Stimulated activated CD4-positive, alpha-beta T cell treated with anti-CD3 and anti-CD28 coated beads, Interleukin-1b, Interleukin-23, amount 100 ng/mL, for 24 hours (primary cell): ENCODE measurements at regions not wholly inside any gene's neighbourhood (a gene's known extent, or its start where the extent isn't known, plus 50 kb on each side); places are given as distances from the start of the nearest gene placed in this dataset.
A peak's percentile ranks its signal among the peaks of the same experiment; 100 is the strongest.

Experiments used
- DNase-seq, 4 experiments: peaks; one replicate each; pipeline ENCODE4 v3.0.0-alpha.2; 2020; ENCODE audit warnings: low read depth in 4 of 4, low spot score in 1 of 4

DNA sequence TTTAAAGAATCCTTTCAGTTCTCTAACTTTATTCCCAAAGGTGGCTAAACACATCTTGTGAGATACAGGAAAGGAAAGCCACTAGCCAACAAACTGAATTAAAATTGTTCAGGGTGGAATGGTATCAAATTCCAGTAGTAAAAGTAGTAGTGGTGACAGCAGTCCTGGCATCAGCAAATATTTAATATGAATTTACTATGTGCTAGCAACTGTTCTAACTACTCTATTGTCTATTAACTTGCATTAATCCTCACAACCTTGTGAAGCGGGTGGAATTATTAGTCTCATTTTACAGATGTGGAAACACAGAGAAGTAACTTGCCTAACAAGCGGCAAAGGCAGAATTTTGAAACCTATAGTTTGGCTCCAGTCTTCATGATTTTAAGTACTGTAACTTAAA, 130.1 kb downstream of the KLF12 start:
- DNase-seq = no peak

DNA sequence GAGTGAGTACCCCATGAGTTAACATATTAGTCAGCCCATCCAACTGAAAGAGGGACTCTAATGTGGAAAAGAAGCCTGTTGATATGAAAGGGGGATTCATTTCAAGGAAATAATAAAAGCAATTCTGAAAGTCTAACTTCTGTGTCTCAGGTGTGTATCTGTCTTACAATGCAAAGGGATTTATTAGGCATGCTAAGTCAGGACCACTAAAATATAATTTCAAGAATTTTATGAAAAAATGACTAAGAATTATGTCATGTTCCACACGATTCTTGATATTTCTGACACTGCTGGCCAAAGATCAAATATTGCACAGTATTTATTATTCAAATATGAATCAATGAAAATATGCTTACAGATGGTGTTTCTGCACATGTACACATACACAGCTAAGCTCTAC, 130.8 kb downstream of the KLF12 start:
- DNase-seq = no peak

DNA sequence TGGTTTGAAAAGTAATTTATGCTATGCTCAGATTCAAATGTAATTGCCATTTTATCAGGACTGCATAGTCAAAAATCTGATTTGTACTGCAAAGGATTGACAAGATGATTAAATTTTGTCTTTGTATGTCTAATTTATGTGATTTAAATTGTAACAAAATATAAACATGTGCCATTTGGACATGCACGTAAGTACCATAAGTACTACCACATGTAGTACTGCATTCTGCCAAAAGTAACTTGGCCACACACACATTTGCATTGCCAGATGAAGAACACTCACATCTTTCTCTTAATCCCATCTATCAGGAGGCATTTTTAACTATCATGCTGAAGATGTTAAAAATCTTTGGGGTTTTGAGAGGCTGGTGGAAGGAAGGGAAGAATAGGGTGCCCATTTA, 133.3 kb downstream of the KLF12 start:
- no peak for DNase-seq

DNA sequence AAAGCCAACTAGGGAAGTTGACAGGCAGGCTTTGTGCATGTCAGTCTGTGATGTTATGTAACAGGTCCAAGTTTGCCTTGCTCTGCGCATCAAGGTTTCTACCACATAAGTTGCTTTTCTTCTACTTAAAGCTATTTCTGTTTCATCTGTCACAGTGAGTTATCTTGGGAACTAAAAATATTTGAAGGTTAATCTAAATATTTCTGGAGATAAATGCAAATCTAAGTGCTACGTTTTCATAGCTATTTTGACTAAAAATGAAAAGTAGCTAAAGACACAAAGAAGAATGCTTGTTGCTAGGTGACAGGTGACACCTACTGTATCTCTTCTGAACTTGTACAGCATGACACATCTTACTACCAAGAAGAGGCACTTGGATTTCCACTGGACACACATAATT, 135.6 kb downstream of the KLF12 start:
- DNase-seq = no peak

DNA sequence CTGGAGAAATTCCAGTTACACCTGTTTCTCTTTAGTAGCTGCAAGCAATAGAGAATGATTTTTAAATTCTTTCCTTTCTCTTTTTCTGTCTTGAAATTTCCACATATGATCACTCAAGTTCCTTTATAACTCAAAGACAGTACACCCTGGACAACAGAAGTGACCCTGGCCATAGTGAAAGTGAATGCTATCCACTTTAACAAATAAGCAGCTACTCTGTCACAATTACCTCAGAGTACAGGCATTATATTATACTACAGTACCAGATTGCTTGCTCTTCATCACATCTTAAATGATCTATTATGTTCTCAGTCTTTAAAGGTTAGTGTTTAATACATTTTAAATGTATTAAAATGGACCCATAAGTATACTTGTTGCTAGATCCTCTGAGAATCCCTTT, 136.2 kb downstream of the KLF12 start:
- no peak for DNase-seq

DNA sequence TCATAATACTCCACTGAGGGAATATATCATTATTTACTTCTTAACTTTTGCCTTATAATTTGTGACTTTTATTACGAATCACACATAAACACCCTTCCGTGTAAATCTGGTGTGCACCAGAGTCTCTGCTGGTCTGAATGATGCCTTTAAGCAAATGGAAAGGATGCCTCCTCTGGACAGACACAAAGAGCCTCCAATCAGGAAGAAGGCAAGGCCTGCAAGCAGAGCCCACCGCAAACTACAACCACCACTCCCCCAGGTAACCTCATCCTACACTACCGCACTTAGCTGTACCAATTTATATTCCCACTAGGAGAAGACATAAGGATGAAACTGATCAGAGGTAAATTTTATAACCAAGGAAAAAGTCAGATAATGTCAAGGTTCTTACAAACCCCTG, 137.6 kb downstream of the KLF12 start:
- DNase-seq = no peak

DNA sequence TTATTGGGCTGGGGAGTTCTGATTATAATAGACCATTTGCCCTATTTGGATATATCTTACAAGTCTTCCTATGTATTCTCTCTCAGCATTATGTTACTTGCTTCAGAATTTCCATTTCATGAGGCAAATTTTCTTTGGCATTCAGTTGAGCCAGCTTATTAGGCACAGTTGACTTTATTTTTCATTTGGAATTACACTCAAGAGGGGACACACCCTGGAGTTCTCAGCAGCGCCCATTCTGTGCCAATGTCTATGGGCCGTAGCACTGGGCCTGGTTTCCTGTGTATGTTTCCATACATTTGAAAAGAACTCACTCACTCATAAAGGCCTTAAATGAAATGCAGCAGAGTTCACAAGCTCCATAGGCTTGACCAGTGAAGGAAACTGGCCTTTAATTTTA, 138.5 kb downstream of the KLF12 start:
- DNase-seq = no peak

DNA sequence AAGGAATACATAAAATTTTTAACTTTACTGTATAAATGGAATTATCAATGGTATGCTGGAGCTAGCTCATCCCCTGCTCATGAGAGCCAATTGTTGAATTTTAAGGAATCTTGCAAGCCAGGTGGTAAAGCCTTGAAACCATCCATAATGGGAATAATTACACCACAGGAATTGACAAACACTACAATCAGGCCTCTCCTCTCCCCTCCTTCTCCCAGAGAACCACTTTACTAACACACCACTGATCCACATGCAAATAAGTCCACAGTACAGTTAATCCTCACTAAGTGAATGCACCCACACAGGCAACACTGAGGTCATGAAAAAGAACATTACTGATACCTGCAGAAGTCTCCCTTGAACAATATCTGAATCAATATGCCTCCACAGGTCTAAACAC, 140.5 kb downstream of the KLF12 start:
- no peak for DNase-seq

DNA sequence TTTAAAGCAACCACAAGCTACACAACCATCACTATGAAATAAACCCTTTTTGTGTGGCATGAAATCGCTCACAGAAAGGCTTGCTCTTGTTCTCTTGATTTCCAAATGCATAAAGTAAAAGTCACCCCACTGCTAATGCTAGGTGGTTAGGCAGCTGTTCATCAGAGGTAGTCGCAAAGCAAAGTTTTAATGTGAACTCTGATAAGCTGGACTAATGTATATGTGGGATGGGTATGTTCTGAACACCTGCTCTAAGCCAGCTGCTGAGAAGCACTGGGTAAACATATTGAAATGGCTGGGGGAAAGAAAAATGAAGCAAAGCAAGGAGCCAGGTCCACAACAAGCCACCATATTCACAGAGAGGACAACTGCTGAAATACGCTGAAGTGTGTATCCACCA, 142.3 kb downstream of the KLF12 start:
- DNase-seq = no peak

DNA sequence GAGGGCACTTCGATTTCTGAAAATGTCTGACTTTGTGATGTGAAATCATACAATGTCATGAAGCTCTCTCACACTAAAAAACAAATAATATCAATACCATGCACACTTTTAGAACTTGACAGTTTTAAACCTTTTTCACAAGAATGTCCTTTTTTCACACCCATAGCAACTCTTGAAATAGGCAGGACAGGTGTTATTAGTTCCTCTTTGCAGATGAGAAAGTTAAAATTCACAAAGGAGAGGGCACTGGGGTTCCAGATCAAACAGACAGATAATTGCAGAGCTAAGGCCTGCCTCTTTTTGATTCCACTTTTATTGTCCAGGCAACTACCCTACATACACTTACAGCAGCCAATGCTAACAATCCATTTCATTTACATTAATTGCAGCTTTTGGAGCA, 142.8 kb downstream of the KLF12 start:
- DNase-seq = no peak

DNA sequence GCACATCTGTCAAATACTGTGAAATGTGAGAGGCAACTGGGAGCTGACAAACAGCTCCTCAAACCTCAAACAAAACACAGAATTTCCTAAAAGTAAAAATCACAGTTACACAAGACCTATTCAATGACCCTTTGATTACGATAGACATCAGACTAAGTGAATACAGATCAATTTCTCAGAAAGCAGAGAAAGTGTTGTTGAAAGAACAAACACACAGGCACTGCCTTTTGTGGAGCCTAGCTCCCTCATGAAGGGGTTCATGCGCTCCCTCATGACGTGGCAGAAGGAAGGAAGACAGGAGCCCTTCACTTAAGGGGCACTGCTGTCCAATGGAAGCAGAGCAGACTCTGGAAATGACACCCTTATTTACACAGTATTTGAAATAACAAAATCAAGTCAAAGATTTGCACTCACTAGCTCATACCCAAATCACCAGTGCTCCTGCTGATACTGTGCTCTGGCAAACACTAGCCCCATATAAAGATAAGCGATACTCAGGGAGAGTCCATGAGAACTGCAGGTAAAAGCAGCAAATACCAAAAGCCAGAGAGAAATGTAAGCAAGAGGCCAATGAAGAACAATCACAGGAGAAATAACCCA, 144.9 kb downstream of the KLF12 start:
- no peak for DNase-seq

DNA sequence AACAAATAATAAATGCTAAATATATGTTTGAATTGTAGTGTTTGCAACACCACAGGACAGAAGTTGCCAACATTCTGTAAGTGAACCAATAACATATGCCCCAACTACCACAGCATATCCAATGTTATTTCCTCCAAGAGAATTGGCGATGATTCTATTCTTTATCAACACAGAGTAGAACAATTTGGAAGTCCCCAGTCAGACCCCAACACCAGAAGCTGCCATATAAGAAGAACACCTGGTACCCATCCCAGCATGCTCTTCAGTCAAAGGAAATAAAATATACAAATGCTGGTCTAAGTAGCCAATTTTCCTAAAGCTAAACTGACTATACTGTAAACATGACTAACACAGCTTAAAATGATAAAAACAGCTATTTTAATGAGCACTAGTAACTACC, 145.7 kb downstream of the KLF12 start:
- DNase-seq = no peak

DNA sequence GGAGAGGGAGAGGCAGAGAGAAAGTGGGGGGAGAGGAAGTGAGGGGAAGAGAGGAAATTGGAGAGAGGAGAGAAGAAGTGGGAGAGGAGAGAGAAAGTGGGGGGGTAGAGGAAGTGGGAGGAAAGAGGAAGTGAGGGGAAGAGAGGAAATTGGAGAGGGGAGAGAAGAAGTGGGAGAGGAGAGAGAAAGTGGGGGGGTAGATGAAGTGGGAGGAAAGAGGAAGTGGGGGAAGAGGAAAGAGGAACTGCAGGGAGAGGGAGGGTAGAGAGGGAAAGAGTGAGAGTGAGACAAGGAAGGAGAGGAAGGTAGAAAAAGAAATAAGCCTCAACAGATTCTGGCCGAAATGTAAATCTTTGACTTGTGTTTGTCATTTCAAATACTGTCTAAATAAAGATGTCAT, 146.6 kb downstream of the KLF12 start:
- no peak for DNase-seq

DNA sequence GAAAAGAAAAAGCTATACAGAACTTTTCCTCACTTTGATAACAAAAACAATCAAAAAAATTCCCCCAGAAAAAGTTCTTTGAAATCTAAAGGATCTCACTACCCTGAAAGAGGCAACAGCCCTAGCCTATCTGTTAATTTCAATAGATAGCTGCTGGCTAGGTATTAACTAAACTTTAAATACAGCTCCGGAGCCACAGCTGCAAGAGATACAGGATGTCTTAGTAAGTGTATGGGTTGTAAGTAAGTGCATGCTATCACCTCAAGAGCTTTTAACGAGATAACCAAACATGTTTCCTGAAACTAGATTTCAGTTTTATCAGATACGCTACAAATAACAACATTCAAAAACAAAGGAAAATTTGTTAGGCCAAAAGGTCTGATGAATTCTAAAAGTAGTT, 148.4 kb downstream of the KLF12 start:
- DNase-seq = no peak

DNA sequence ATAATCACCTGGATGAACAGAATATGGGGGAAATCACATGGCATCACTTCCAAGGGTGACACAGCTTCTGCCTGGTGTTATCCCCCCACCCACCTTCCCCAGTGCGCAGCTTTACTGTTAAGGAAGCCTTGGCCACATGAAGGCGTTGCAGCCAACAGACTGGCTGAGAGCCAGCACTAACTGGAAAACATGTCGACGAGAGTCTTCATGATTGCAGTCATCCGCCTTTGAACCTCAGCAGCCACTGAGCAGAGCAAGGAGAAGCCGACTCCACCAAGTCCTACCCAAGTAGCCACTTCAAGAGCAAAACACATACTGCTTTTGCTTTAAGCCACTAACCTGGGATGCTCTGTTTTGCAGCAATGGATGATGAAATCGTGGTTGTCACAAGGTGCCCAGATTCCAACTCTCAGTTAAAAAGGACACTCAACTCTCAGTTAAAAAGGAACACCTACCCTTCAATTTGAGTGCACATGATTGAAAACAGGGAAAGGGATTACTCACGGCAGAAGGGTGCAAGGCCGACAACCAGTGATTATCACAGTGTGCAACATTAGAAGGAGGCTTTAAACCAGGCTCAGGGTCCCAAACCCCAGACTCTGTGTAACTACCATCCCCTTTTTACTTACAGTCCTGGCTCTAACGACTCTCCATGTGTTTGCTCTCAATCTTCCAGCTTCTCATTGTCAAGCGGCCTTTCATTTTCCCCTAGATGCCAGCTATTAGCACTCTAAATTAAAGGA, 149.1 kb downstream of the KLF12 start:
- peak; percentile 38 to 58 (median 43) for DNase-seq

DNA sequence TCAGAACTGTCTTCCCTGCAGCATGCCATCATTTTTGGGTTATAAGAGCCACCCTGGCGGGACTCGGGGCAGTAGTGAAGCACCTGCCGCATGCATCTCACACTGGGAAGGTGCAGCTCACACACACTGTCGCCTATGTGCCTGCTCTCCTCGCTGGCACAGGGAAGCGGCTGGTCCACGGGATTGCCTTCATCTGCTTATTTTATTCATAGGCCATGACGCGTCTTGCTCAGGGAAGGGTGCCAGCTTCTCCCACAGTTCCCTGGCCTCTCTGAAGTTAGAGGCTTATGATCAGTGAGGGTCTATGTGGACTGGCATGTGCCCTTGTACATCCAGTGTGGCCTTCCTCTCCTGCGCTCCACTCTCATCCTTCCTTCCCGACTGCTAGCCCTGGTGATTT, 150.0 kb downstream of the KLF12 start:
- DNase-seq = no peak

DNA sequence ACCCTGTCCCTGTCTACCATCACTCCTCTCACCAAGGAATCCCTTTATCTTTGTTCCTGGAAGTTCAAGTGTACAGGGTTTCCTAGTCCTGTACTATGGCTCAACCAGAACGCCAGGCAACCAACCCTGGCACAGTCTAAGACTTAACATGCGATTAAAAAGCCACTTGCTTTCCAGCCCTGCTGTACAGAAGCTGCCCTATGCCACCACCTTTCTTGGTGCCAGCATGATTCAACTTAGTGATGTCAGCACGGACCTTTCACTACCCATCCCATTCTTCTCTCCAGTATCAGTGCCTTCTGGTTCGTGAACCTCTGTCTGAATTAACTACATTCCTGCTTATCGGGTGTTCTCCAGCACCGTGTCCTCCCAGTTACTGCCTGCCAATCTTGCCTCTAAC, 151.1 kb downstream of the KLF12 start:
- DNase-seq = no peak

DNA sequence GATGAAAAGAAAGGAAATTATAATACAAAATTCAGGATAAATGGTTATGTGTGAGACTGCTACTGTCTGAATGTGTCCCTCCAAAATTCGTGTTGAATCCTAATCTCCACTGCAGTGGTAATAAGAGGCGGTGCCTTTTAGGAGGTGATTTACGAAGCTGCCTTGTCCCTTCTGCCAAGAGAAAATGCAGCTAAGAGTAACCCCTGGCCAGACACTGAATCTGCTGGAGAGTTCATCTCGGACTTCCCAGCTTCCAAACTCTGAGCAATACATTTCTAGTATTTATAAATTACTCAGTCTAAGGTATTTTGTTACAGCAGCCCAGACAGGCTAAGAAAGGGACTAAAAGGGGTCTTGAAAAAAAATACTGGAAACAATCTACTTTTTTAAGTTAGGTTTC, 152.6 kb downstream of the KLF12 start:
- DNase-seq = no peak

DNA sequence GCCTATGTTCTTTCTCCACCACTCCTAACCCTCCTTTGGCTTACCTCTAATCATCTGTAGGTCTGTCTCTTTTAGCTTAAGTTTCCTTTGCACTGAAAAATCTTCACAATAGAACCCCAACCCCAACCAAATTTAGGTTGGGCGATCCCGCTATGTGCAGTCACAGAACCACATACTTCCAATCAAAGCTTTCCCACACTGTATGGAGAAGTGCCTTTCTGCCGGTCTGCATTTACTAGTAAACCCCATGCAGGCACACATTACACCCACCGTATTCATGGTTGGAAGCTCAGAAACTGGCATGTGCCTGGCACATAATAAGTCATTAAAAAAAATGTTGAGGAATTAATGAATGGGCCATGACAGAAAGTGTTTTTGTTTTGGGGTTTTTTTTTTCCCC, 158.4 kb downstream of the KLF12 start:
- no peak for DNase-seq

DNA sequence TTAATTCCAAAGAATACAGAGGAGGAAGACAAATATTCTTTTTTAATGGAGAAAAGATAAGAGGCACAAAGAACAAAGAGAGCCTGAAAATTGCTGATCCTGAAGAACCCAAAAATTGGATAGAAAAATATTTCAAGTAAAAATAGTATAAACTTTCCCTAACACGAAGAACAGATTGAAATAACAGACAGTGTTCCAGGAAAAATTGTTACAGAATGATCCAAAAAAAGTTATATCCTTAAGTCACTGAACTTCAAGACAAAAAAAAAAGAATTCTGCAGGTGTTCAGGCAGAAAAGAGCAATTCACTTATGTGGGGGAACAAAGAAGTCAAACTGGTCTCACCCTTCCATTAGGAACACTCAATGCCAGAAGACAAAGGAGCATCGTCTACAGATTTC, 160.2 kb downstream of the KLF12 start:
- DNase-seq = no peak

DNA sequence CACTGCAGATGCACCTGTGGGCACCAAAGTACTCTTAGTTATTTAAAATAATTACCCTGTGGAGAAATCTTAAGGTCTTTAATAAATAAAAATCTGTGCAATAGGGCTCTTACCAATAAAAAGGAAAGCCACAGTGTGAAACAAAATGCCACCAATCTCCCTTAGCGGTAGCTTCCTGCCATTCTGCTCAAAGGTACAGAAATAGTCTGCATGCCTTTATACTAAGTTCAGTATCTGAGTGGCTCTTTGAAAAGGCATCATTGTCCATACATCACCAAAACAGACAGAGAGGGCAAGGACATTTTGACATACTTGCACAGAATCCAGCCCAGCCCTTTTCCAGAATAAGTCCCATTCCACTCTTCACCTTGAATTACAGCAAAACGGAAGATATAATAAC, 161.0 kb downstream of the KLF12 start:
- DNase-seq = no peak

DNA sequence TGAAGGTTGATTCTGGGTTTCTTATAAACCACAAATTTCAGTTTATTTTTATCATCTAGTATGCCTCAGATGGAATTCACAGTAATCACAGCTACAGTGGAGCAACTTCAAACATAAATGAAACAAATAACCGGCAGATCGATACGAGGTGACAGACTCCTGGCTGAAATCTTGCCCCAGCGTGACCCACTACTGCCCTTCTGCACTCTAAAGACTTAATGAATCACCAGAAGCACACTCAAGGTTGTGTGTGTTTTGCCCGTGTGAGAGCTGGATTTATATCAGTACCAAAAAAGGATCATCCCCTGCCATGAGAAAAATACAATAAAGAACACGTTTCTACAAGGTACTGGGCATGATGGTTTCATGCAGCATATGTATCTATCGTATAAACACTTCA, 161.7 kb downstream of the KLF12 start:
- DNase-seq = no peak

DNA sequence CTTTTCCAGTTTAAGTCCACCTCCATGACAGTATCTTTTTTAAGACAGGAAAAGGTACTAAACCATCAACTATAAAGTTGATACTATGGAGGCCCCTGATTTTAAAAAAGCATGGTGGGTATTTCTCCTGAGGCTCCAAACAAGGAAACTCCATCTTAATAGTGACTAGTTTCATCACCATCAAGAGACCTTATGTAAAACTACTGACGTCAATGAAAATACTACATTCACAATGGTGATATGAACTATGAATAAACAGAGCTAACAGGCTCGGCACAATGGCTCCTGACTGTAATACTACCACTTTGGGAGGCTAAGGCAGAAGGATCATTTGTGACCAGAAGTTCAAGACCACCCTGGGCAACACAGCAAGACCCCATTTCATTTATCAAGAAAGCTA, 162.7 kb downstream of the KLF12 start:
- DNase-seq = no peak
